UCSD-AML1 (cell line): ENCODE measurements at regions not wholly inside any gene's neighbourhood (a gene's known extent, or its start where the extent isn't known, plus 50 kb on each side); places are given as distances from the start of the nearest gene placed in this dataset.

Experiments
- DNase-seq: peaks from one replicate; lab custom pipeline; 2025; ENCODE audit not compliant: unreplicated experiment; lab: John Stamatoyannopoulos, UW

- DNase-seq = peak; percentile 27
Measured at GRCh38 chr17:56737421-56738161, 96.1 kb downstream of the C17orf67 start.

GRCh38 chr17:56739376-56739775, 94.3 kb downstream of the C17orf67 start:
- no peak for DNase-seq

DNA sequence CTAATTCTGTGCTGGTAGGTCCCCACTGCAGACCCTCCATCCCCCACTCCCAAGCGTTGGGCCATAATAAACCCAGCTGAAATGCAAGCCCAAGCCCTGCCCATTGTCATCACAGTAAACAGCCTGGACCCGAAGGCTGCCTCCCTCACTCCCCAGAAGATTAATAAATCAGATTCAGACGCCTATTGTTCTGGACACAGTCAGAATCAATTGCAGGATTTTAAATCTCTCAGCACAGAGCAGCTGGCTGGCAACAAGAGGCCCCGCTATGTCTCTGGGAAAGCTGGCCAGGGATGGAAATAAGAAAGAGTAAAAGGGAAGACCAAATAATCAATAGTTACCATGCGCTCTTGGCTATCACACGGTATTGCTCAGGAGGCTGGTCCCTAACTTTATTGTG, 93.9 kb downstream of the C17orf67 start:
- no peak for DNase-seq

DNA sequence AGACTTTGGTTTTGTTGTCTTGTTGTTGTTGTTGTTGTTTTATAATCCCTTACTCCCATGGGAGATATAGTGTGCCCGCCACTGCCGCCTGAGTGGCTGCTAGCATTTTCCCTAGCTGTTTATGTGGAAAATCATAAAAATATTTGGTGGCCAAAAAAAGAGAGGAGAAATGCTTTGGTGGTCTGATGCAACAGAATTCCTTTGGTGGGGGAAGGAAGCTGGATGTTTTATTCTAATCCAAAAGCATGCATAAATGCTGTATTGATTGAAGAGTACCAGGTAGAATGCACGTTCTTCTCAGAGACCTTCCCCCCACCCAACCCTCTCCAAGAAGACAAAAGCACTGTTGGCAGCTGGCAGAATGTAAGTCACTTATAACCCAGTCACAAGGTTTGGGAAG, 93.2 kb downstream of the C17orf67 start:
- DNase-seq = no peak
